ENCODE measurements at regions not wholly inside any gene's neighbourhood (a gene's known extent, or its start where the extent isn't known, plus 50 kb on each side); places are given as distances from the start of the nearest gene placed in this dataset.

DNA sequence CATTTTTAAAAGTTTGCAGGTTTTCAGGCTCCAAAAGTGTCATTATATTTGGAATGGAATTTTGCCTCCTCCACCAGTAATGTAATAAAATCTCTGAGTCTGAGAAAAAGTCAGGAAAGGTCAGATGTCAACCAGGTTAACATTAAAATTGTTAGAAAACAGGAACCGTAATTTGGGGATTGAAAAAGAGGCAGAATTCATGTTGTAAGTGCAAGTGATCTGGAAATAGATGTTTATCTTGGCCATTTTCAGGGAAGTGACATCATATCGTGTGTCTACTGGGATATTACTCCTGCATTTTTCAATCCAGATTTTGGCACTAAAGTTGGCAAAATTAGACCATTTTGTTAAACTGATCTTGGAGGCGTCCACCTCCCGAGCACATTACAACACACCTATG lies 428.5 kb upstream of the MGMT start:
- TF ChIP-seq EZH2phosphoT487 (IDR thresholded peaks at IDR 0.05; ENCODE audit: low read depth, severe bottlenecking, unreplicated experiment) (no peak), EZH2 (IDR thresholded peaks at IDR 0.05; ENCODE audit: borderline replicate concordance) (no peak)
- TF ChIP-seq, protein P1, sequence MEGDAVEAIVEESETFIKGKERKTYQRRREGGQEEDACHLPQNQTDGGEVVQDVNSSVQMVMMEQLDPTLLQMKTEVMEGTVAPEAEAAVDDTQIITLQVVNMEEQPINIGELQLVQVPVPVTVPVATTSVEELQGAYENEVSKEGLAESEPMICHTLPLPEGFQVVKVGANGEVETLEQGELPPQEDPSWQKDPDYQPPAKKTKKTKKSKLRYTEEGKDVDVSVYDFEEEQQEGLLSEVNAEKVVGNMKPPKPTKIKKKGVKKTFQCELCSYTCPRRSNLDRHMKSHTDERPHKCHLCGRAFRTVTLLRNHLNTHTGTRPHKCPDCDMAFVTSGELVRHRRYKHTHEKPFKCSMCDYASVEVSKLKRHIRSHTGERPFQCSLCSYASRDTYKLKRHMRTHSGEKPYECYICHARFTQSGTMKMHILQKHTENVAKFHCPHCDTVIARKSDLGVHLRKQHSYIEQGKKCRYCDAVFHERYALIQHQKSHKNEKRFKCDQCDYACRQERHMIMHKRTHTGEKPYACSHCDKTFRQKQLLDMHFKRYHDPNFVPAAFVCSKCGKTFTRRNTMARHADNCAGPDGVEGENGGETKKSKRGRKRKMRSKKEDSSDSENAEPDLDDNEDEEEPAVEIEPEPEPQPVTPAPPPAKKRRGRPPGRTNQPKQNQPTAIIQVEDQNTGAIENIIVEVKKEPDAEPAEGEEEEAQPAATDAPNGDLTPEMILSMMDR (IDR thresholded peaks at IDR 0.05; ENCODE audit: poor library complexity), result no peak
